Effector CD4-positive, alpha-beta T cell (primary cell): ENCODE measurements at regions not wholly inside any gene's neighbourhood (a gene's known extent, or its start where the extent isn't known, plus 50 kb on each side); places are given as distances from the start of the nearest gene placed in this dataset.

Experiments
- DNase-seq: peaks from one replicate; pipeline ENCODE4 v3.0.0-alpha.2; 2020

- DNase-seq: no peak
These were observed 305.9 kb upstream of the SALL3 start for GRCh38 chr18:78673516-78674321.

- DNase-seq: no peak
These were observed 304.4 kb upstream of the SALL3 start for GRCh38 chr18:78675231-78675630.

GRCh38 chr18:78676622-78677482 is 302.8 kb upstream of the SALL3 start:
- no peak for DNase-seq

- no peak for DNase-seq
These were observed 301.9 kb upstream of the SALL3 start for GRCh38 chr18:78677483-78678317.

- DNase-seq: no peak
These were observed 301.3 kb upstream of the SALL3 start for GRCh38 chr18:78678318-78678695.

GRCh38 chr18:78679031-78679430 is 300.6 kb upstream of the SALL3 start:
- DNase-seq: no peak

GRCh38 chr18:78679613-78680260 is 299.9 kb upstream of the SALL3 start:
- no peak for DNase-seq

- DNase-seq: no peak
These were observed 298.2 kb upstream of the SALL3 start for GRCh38 chr18:78681396-78681795.

- no peak for DNase-seq
These were observed 297.7 kb upstream of the SALL3 start for GRCh38 chr18:78681934-78682333.

- DNase-seq: no peak
These were observed 296.9 kb upstream of the SALL3 start for GRCh38 chr18:78682716-78683115.

GRCh38 chr18:78683191-78684010 is 296.2 kb upstream of the SALL3 start:
- no peak for DNase-seq

- DNase-seq: no peak
These were observed 294.2 kb upstream of the SALL3 start for GRCh38 chr18:78685250-78685979.

GRCh38 chr18:78685980-78686530 is 293.6 kb upstream of the SALL3 start:
- DNase-seq: no peak

GRCh38 chr18:78686976-78687685 is 292.5 kb upstream of the SALL3 start:
- DNase-seq: no peak

GRCh38 chr18:78687736-78688135 is 291.9 kb upstream of the SALL3 start:
- no peak for DNase-seq

- DNase-seq: no peak
These were observed 291.4 kb upstream of the SALL3 start for GRCh38 chr18:78688249-78688648.

GRCh38 chr18:78688916-78689315 is 290.7 kb upstream of the SALL3 start:
- DNase-seq: no peak

GRCh38 chr18:78689606-78690005 is 290.0 kb upstream of the SALL3 start:
- DNase-seq: no peak

- no peak for DNase-seq
These were observed 287.5 kb upstream of the SALL3 start for GRCh38 chr18:78692105-78692504.

GRCh38 chr18:78693429-78693828 is 286.2 kb upstream of the SALL3 start:
- no peak for DNase-seq
